Neural cell (in vitro differentiated cells): ENCODE measurements at regions not wholly inside any gene's neighbourhood (a gene's known extent, or its start where the extent isn't known, plus 50 kb on each side); places are given as distances from the start of the nearest gene placed in this dataset.

ENCODE experiments used
- H2AFZ ChIP-seq: fragments of 200-600, 300-800 bp; sonication (generic), shearing (Covaris generic); 2 replicates; pipeline ENCODE4 v1.6.0; 2014; ENCODE audit warnings: low read depth, mild to moderate bottlenecking, antibody characterized with exemption, low read length, moderate library complexity
- H3F3A ChIP-seq: fragments of 200-600 bp; shearing (Covaris generic); 2 replicates; pipeline ENCODE4 v1.6.1; 2016; ENCODE audit warnings: mild to moderate bottlenecking, moderate library complexity, mixed read lengths, antibody characterized with exemption, low read length; ENCODE audit not compliant: insufficient read depth, poor library complexity, severe bottlenecking
- H3K27ac ChIP-seq: fragments of 200-600, 300-800 bp; sonication (generic), shearing (Covaris generic); 2 replicates; pipeline ENCODE4 v1.5.1; 2014; ENCODE audit warnings: mild to moderate bottlenecking, low read length, moderate library complexity
- H3K27me3 ChIP-seq: fragments of 300-800, 200-600 bp; sonication (generic), shearing (Covaris generic); 2 replicates; pipeline ENCODE4 v1.6.0; 2014; ENCODE audit warnings: mild to moderate bottlenecking, low read depth, low read length, moderate library complexity; ENCODE audit not compliant: insufficient read depth
- H3K36me3 ChIP-seq: fragments of 300-800, 200-600 bp; sonication (generic), shearing (Covaris generic); 2 replicates; pipeline ENCODE4 v1.5.1; 2014; ENCODE audit warnings: mild to moderate bottlenecking, antibody characterized with exemption, low read length, moderate library complexity; ENCODE audit not compliant: insufficient read depth
- H3K4me2 ChIP-seq: fragments of 300-800, 200-600 bp; sonication (generic), shearing (Covaris generic); 2 replicates; pipeline ENCODE4 v1.6.0; 2014; ENCODE audit warnings: mild to moderate bottlenecking, low read length
- H3K4me3 ChIP-seq: fragments of 300-800, 200-600 bp; sonication (generic), shearing (Covaris generic); 2 replicates; pipeline ENCODE4 v1.5.1; 2014; ENCODE audit warnings: mild to moderate bottlenecking, low read length, moderate library complexity
- H3K79me2 ChIP-seq: fragments of 200-600 bp; shearing (Covaris generic); replicated peaks from 2 replicates; pipeline ENCODE4 v1.6.0; 2014; ENCODE audit warnings: mild to moderate bottlenecking, low read length, moderate library complexity; ENCODE audit not compliant: insufficient read depth
- H3K9ac ChIP-seq: fragments of 300-800, 200-600 bp; sonication (generic), shearing (Covaris generic); 2 replicates; pipeline ENCODE4 v1.6.1; 2016; ENCODE audit warnings: mild to moderate bottlenecking, low read length, mixed read lengths
- H3K9me2 ChIP-seq: fragments of 200-600 bp; shearing (Covaris generic); 2 replicates; pipeline ENCODE4 v1.6.1; 2016; ENCODE audit warnings: mild to moderate bottlenecking, low read length, mixed read lengths; ENCODE audit not compliant: insufficient read depth
- H3K9me3 ChIP-seq: fragments of 200-600, 300-800 bp; sonication (generic), shearing (Covaris generic); 2 replicates; pipeline ENCODE4 v1.6.1; 2016; ENCODE audit warnings: mild to moderate bottlenecking, mixed run types, low read length, moderate library complexity, mixed read lengths
- H4K20me1 ChIP-seq: fragments of 200-600 bp; shearing (Covaris generic); 2 replicates; pipeline ENCODE4 v1.6.1; 2016; ENCODE audit warnings: mild to moderate bottlenecking, mixed run types; ENCODE audit not compliant: insufficient read depth
- EP300 ChIP-seq: fragments of 450-650 bp; conservative IDR thresholded peaks from 2 replicates; pipeline ENCODE4 v1.6.1; 2014; ENCODE audit warnings: antibody characterized with exemption, mild to moderate bottlenecking, moderate library complexity; ENCODE audit not compliant: poor library complexity, severe bottlenecking
- EZH2 ChIP-seq: fragments of 200-600, 300-800 bp; shearing (Covaris generic), sonication (generic); IDR thresholded peaks from 2 replicates; pipeline ENCODE4 v1.6.1; 2014; ENCODE audit warnings: antibody characterized with exemption, low read length, borderline replicate concordance, mild to moderate bottlenecking; ENCODE audit not compliant: insufficient read depth, poor library complexity, severe bottlenecking
- MXI1 ChIP-seq: fragments of 450-650 bp; conservative IDR thresholded peaks from 2 replicates; pipeline ENCODE4 v1.6.1; 2014; ENCODE audit warnings: antibody characterized with exemption, mild to moderate bottlenecking; ENCODE audit not compliant: poor library complexity, severe bottlenecking
- POLR2AphosphoS5 ChIP-seq: IDR thresholded peaks from 2 replicates; pipeline ENCODE4 v1.6.1; 2012
- RAD21 ChIP-seq: fragments of 450-650 bp; conservative IDR thresholded peaks from 2 replicates; pipeline ENCODE4 v1.6.1; 2014; ENCODE audit warnings: antibody characterized with exemption, mild to moderate bottlenecking, moderate library complexity
- SMC3 ChIP-seq: fragments of 450-650 bp; conservative IDR thresholded peaks from 2 replicates; pipeline ENCODE4 v1.6.1; 2014; ENCODE audit warnings: antibody characterized with exemption, mild to moderate bottlenecking, moderate library complexity; ENCODE audit not compliant: poor library complexity
- TAF1 ChIP-seq: IDR thresholded peaks from 2 replicates; pipeline ENCODE4 v1.6.1; 2012; ENCODE audit warnings: low read depth
- TF ChIP-seq, protein P1 (sequence below): fragments of 450-650 bp; IDR thresholded peaks from 2 replicates; pipeline ENCODE4 v1.5.1; 2014; ENCODE audit warnings: antibody characterized with exemption, mild to moderate bottlenecking, moderate library complexity; ENCODE audit not compliant: poor library complexity, severe bottlenecking
- TF ChIP-seq, protein P2 (sequence below): IDR thresholded peaks from 2 replicates; pipeline ENCODE4 v1.6.1; 2012; ENCODE audit warnings: borderline replicate concordance

DNA sequence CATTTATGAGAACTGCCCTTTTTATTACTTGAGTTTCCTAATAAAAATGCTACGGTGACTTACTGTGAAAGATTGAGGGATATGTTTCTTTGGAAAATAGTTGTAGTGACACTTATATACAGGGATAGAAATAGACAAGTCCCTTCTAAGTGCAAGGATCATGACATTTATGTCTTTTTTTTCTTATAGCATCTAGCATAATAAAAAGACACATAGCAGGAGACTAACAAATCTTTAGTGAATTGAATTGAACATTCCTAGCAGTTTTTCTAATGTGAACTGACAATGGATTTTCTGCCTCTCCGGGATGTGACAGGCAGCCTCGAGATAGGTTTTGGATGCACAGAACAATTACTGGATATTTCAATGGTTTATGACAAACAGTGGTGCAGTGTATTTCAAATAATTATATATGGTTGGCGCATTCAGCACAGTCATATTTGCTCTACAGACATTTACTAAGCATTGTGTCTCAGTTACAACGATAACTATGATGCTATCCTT lies 562.8 kb downstream of the ADCYAP1 start:
- Histone ChIP-seq H3K79me2 (no peaks in the 10 kb centered on the region), H3K9me2 (no peaks in the 10 kb centered on the region), H3K4me2 (no peak overlapping the region), H3K27ac (no peak overlapping the region), H2AFZ (no peak overlapping the region), H3K27me3 (no peaks in the 10 kb centered on the region), H3K36me3 (no peaks in the 10 kb centered on the region), H3K9me3 (no peaks in the 10 kb centered on the region), H4K20me1 (no peaks in the 10 kb centered on the region), H3F3A (no peaks in the 10 kb centered on the region), H3K9ac (no peak overlapping the region), H3K4me3 (peak overlapping the region; percentile 9)
- TF ChIP-seq EP300 (peak; percentile 94), POLR2AphosphoS5 (peak; percentile 69), SMC3 (no peak)
- TF ChIP-seq, protein P1, sequence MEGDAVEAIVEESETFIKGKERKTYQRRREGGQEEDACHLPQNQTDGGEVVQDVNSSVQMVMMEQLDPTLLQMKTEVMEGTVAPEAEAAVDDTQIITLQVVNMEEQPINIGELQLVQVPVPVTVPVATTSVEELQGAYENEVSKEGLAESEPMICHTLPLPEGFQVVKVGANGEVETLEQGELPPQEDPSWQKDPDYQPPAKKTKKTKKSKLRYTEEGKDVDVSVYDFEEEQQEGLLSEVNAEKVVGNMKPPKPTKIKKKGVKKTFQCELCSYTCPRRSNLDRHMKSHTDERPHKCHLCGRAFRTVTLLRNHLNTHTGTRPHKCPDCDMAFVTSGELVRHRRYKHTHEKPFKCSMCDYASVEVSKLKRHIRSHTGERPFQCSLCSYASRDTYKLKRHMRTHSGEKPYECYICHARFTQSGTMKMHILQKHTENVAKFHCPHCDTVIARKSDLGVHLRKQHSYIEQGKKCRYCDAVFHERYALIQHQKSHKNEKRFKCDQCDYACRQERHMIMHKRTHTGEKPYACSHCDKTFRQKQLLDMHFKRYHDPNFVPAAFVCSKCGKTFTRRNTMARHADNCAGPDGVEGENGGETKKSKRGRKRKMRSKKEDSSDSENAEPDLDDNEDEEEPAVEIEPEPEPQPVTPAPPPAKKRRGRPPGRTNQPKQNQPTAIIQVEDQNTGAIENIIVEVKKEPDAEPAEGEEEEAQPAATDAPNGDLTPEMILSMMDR: no peak
- TF ChIP-seq, protein P2, sequence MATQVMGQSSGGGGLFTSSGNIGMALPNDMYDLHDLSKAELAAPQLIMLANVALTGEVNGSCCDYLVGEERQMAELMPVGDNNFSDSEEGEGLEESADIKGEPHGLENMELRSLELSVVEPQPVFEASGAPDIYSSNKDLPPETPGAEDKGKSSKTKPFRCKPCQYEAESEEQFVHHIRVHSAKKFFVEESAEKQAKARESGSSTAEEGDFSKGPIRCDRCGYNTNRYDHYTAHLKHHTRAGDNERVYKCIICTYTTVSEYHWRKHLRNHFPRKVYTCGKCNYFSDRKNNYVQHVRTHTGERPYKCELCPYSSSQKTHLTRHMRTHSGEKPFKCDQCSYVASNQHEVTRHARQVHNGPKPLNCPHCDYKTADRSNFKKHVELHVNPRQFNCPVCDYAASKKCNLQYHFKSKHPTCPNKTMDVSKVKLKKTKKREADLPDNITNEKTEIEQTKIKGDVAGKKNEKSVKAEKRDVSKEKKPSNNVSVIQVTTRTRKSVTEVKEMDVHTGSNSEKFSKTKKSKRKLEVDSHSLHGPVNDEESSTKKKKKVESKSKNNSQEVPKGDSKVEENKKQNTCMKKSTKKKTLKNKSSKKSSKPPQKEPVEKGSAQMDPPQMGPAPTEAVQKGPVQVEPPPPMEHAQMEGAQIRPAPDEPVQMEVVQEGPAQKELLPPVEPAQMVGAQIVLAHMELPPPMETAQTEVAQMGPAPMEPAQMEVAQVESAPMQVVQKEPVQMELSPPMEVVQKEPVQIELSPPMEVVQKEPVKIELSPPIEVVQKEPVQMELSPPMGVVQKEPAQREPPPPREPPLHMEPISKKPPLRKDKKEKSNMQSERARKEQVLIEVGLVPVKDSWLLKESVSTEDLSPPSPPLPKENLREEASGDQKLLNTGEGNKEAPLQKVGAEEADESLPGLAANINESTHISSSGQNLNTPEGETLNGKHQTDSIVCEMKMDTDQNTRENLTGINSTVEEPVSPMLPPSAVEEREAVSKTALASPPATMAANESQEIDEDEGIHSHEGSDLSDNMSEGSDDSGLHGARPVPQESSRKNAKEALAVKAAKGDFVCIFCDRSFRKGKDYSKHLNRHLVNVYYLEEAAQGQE: peak; percentile 94

DNA sequence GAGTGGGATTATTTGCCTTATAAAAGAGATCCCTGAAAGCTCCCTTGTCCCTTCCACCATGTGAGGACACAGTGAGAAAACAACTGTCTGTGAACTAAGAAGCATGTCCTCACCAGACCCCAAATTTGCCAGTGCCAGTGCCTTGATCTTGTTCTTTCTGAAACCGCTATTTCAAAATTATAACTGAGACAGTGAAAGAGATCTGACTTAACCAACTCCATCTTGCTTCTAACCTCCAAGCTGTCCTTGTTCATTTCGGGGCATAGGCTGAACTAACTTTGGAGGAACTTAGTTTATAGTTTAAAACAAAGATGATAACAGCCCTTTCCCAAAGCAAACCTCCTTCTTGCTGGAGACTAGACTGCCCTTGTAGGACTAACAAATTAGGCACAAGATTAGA lies 563.9 kb downstream of the ADCYAP1 start:
- Histone ChIP-seq H3K27me3 (no peaks in the 10 kb centered on the region), H4K20me1 (no peaks in the 10 kb centered on the region), H3F3A (no peaks in the 10 kb centered on the region), H3K9me3 (no peaks in the 10 kb centered on the region), H3K9ac (no peak overlapping the region), H3K27ac (no peak overlapping the region), H3K4me3 (no peak overlapping the region), H2AFZ (no peak overlapping the region), H3K4me2 (no peak overlapping the region), H3K36me3 (no peaks in the 10 kb centered on the region), H3K79me2 (no peaks in the 10 kb centered on the region), H3K9me2 (no peaks in the 10 kb centered on the region)
- no peak for TF ChIP-seq POLR2AphosphoS5
- no peak for TF ChIP-seq EZH2
- no peak for TF ChIP-seq RAD21
- TF ChIP-seq, protein P2: no peak
- no peak for TF ChIP-seq MXI1
- TF ChIP-seq, protein P1: no peak
- TF ChIP-seq TAF1: no peak
- no peak for TF ChIP-seq SMC3
- no peak for TF ChIP-seq EP300
